GM18505 (cell line): ENCODE measurements at regions not wholly inside any gene's neighbourhood (a gene's known extent, or its start where the extent isn't known, plus 50 kb on each side); places are given as distances from the start of the nearest gene placed in this dataset.
"Not testable (repeated sequence)": the region's sequence is repeated elsewhere in the genome, so short reads cannot be mapped to it uniquely, and the experiment has no call there.

Experiments
- ATAC-seq: cut with Tn5 transposase; IDR thresholded peaks from one replicate; pipeline ENCODE4 v1.9.1; 2021; ENCODE audit not compliant: unreplicated experiment
- POLR2A ChIP-seq: IDR thresholded peaks from 4 replicates; pipeline ENCODE4 v1.6.1; 2011; ENCODE audit warnings: borderline replicate concordance; ENCODE audit not compliant: insufficient read depth, insufficient read length; ENCODE audit errors: extremely low read depth

DNA sequence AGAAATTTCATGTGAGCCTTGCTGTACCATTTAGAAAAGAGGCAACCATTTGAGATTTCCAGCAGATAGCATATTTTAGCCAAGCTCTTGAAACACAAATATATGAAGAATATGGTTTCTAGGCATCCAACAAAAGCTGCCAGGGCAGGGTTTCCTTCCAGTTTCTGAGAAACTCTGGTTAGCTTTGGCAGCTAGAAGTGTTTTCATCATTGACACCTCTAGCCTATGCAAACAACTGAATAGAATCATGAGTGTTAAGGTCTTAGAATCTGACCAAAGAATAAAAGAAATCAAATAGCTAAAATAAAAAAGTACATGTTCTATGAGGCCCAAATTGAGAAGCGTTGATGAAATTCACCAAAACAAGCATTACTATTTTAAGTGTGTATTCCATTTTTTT is 188.1 kb downstream of the TMEM167A start:
- TF ChIP-seq POLR2A: no peak
- no peak for ATAC-seq

DNA sequence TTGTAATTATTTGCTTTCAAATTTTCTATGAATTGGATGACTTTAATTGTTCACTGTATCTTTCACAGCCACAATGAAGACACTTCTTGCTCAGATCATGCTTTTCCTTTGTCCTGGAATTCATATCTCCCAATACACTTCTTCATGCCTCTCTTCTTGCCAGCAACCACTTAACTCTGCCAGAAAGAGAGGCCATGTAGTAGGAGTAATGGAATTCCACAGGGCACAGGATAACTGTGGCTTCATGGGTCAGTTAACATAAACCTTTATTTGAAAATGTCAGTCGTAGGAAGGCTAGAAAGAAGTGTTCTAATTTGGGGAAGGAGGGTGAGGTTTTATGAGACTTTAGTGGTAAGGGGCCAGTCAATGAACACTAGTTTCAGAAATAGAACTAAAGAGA is 190.3 kb downstream of the TMEM167A start:
- no peak for TF ChIP-seq POLR2A
- no peak for ATAC-seq

DNA sequence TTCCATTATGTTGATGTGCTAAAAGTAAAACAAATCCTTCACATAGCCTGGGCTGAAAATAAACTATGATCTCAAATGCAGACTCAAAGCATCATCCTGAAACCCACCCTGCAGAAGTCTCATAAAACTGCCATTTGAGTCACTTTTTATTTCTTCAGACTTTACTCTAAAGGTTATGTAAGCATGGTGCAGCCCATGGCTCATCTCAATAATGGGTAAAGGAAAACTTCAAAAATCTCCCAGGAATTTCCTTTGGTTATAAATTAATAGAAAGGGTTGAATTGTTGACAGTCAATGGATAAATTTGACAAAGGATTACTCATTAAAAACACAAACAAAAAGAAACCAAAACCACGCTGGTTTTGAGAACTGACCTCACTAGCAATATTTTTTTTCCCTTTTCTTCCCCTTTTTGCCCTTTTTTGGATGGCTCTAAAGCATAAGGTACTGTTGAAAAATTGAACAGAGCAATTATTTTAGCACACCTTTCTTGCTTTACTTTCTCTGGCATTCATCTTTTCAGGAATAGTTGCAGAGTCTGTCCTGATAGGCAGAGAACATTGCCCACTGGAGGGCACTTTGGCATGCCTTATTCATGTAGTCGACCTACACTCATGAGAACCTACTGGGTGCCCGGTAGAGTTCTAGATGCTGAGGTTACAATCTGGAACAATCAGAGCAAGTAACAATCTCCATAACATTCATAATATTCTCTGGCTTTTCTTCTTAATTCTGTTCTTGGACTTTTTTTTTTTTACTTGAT is 191.4 kb downstream of the TMEM167A start:
- TF ChIP-seq POLR2A: no peak
- ATAC-seq: no peak

DNA sequence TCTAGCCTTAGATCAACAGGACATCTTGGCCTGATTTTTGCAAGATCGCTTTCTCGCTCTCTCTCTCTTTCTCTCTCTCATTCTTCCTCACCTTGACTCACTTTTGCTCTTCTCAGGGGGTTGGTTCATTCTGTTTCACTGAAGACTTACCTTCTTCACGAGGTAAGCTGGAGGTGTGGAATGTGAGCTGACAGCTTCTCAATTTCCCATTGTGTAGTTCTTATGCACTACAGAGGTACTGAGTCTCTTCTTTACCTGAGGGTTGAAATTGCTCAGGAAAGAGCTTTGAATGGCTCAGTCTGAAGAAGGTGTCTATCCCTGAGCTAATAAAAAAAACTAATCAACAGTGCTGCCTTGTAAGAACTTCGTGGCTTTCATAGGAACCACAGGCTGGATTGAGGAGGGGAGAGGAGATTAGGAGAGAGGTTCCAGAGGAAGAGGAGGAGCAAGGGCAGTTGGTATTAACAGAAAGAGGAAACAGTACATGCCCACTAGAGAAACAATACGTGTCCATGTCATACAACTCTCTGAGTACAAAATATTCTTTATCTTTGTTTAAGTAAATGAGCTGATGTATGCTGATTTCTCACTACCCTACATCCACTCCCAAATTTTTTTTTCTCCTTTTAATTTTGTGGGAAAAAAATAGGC is 192.2 kb downstream of the TMEM167A start:
- TF ChIP-seq POLR2A: no peak
- ATAC-seq: no peak

DNA sequence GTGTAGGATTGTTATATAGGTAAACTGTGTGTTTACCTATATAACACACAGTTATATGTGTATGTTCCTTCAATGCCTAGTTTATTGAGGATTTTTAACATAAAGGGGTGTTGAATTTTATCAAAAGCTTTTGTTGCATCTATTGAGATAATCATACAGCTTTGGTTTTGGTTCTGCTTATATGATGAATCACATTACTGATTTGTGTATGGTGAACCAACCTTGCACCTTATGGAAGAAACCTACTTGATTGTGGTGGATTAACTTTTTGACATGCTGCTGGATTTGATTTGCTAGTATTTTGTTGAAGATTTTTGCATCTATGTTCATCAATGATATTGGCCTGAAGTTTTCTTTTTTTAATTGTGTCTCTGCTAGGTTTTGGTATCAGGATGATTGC is 194.9 kb downstream of the TMEM167A start:
- TF ChIP-seq POLR2A: no peak
- ATAC-seq: no peak

DNA sequence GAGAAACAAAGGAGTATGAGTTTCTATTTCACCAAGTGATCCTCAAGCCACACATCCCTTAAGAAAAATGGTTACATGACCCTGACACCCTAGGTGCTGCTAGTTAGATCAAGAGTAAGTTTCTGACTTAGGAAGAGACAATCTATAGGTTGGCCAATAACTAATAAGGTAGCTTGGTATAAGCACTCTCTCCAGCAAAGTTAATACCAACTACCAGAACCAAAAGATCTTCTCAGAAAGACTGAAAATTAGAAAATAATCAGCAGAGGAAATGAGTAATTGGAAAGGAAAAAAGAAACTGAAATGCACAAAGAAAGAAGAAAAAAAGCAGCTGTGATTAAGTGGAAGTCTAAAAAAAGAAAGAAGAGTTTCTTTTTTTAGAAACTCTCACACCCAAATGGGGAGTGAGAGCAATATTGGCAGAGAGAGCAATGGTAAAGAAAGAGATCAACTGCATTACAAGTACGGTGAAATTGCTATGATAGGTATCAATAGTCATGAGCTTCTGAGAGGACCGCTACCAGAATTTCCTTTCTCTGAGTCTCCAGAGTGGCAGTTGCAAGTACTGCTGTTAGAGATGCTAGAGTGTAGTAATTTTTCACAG is 195.5 kb downstream of the TMEM167A start:
- ATAC-seq: no peak
- no peak for TF ChIP-seq POLR2A

DNA sequence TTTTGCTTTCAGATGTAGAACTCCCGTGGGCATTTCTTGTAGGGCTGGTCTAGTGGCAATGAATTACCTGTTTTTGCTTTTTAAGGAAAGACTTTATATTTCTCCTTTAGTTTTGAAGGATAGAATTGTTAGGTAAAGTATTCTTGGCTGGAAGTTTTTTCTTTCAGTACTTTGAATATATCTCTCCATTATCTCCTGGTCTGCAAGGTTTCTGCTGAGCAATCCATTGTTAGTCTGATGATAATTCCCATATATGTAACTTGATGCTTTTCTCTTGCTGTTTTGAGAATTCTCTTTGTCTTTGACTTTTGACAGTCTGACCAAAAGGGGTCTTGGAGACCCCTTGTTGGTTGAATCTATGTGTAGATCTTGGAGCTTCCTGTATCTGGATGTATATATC is 198.1 kb downstream of the TMEM167A start:
- no peak for TF ChIP-seq POLR2A
- ATAC-seq: no peak

DNA sequence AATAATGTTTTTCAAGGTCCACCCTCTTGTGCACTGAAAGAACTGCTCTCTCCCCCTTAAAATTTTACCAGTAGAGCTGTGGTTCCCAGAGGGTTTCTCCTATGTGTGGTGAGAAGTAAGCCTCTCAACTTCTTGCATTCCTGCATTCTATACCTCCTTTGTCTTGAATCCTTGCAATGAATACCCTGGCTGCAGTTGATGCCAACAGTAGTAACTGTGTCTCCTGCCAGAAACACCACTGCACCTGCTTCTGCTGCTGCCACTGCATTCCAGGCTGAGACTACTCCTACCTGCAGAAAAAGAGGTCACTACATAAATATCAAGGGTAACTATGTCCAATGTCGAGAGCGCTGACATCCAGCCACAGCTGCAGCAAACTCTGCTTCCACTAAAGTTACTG is 203.7 kb downstream of the TMEM167A start:
- ATAC-seq: no peak
- no peak for TF ChIP-seq POLR2A

DNA sequence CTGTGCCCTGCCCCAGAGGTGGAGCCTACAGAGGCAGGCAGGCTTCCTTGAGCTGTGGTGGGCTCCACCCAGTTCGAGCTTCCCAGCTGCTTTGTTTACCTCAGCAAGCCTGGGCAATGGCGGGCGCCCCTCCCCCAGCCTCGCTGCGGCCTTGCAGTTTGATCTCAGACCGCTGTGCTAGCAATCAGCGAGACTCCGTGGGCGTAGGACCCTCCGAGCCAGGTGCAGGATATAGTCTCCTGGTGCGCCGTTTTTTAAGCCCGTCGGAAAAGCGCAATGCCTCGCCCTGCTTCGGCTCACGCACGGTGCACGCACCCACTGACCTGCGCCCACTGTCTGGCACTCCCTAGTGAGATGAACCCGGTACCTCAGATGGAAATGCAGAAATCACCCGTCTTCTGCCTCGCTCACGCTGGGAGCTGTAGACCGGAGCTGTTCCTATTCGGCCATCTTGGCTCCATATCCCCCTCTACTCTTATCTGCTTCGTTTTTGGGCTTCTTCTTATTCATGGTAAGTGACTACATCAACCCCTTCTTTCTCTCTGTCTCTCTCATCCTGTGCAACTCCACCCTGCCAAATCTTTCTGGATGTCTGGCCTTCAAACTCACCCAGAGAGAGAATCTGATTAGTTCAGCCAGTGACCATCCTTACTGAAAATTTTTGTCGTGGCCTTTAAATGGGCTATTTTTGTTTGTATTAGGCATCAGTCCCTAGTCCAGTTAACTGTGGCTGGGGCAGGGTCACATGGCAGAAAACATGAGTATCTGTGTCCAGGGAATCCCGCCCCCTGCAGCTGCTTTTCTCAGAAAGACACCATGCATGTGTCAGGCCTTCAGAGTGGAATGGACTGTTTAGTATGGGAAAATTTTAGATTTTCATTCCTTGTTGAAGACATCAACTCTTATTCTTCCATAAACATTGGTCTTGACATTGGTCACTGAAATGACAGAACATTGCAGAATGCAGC is 204.6 kb downstream of the TMEM167A start:
- ATAC-seq: not testable (repeated sequence)

DNA sequence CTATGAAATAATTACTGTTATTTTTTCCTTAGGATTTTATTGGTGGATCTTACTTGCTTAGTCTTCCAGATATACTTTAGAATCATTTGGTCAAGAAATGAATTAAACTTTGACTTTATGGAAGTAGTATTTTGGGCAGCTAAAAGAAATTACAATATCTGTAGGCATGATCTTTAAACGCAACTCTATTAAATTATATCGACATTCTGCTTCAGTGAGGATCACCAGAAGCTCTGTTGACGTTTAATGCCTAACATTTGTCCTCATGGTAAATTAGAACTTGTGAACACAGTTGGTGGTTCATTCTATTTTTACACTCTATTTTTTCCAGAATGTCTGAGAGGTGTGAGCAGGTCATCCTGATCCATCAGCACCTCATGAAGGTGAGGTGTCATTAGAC is 211.6 kb downstream of the TMEM167A start:
- TF ChIP-seq POLR2A: no peak
- ATAC-seq: no peak

DNA sequence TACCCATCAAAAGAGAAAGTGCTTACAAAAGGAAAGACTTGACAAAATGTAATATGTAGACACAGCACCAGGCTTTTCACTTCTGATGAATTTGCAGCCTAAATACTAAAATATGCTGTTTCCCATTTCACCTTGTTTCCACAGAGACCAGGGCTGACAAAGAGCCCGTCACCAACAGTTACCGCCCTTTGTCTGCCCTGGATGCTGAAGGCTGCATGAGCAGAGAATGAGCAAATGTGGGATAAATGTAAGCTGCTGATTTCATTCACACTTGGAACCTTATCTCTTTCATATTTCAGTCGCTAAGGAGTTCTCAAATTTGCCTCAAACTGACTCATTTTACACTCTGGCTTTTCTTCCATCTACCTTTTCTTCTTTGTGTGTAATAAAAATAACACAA is 213.9 kb downstream of the TMEM167A start:
- ATAC-seq: no peak
- TF ChIP-seq POLR2A: no peak

DNA sequence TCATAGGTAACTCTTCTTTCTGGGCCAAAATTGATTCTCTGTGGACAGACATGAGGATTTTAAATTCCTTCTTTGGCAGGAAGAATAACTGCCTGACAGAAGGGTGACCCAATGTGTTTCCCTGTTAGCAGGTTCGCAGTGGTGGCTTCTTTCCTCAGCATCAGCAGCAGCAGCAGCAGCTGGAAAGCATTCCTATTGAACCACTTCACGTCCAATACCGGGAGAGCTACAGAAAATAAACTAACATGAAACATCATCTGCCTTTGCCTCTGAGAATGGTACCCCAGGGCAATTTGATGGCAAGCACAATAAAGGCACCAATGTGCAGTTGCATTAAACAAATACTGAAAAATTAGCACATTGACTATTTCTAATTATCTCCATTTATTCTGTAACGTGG is 214.5 kb downstream of the TMEM167A start:
- ATAC-seq: no peak
- TF ChIP-seq POLR2A: no peak

DNA sequence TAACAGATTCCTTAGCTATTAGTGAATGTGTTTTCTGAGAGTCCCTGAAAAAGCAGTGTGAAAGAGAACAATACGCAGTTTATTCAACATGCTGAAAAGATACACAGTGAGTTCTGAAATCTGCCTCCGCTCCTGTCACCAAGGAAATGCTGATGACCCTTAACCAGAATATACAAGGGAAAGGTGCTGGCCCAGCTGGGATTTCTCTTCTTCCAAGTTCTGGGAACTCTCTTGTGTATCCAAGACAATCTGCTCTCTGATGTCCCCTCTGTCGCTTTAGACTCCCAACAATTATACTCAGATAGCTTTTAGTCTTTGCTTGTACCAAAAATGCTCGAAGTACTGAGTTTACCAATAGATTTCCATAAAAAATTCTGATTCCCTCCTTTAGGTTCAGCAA is 214.9 kb downstream of the TMEM167A start:
- TF ChIP-seq POLR2A: no peak
- no peak for ATAC-seq
